Endothelial cell of umbilical vein (primary cell): ENCODE measurements at regions not wholly inside any gene's neighbourhood (a gene's known extent, or its start where the extent isn't known, plus 50 kb on each side); places are given as distances from the start of the nearest gene placed in this dataset.

Experiments used
- BruUV-seq: library from RNA; stranded (reverse); fragments of 400-500 nt; replicated peaks from 2 replicates; lab custom pipeline; 2021; lab: Mats Ljungman, UMichigan
- CTCF ChIA-PET: fragments of 300-600, 350-600 bp; sonication (Branson Sonifier 250); formaldehyde crosslinking; loops from one replicate; lab custom pipeline; 2021; ENCODE audit warnings: antibody characterized with exemption, inconsistent platforms; lab: Charles Lee
- POLR2A ChIA-PET: fragments of 300-600, 350-600 bp; sonication (Branson Sonifier 250); formaldehyde crosslinking; loops from one replicate; lab custom pipeline; 2021; ENCODE audit warnings: antibody characterized with exemption, inconsistent platforms; lab: Charles Lee
- DNase-seq: peaks from one replicate; pipeline ENCODE4 v3.0.0-alpha.2; 2011; ENCODE audit warnings: low read depth, low spot score
- FAIRE-seq: peaks from 2 replicates; lab custom pipeline; 2011; peaks lifted over from hg19 to GRCh38; lab: Jason Lieb, UNC
- H2AFZ ChIP-seq: 2 replicates; pipeline ENCODE4 v1.6.0; 2012; ENCODE audit warnings: low read depth, low read length, control low read depth, inconsistent platforms
- H3K27ac ChIP-seq: 2 replicates; pipeline ENCODE4 v1.5.1; 2011; ENCODE audit warnings: low read depth, mild to moderate bottlenecking, control low read depth, low read length, moderate library complexity; ENCODE audit not compliant: insufficient read depth
- H3K27me3 ChIP-seq, 2 experiments: 2 replicates each; pipeline versions ENCODE4 v1.6.0 to v1.6.1; 2011; ENCODE audit warnings: low read length in 2 of 2, mixed read lengths in 1 of 2; ENCODE audit not compliant: control insufficient read depth in 2 of 2, insufficient read depth in 2 of 2
- H3K36me3 ChIP-seq, 2 experiments: 2 replicates in 1 of 2; 3 replicates in 1 of 2; pipeline ENCODE4 v1.5.1; 2011; ENCODE audit warnings: low read length in 2 of 2, mild to moderate bottlenecking in 1 of 2, moderate library complexity in 1 of 2; ENCODE audit not compliant: control insufficient read depth in 2 of 2, insufficient read depth in 2 of 2; ENCODE audit errors: extremely low read depth in 1 of 2
- H3K4me1 ChIP-seq: 3 replicates; pipeline ENCODE4 v1.5.1; 2011; ENCODE audit warnings: mild to moderate bottlenecking, low read length; ENCODE audit not compliant: control insufficient read depth, insufficient read depth; ENCODE audit errors: extremely low read depth
- H3K4me2 ChIP-seq: 2 replicates; pipeline ENCODE4 v1.6.1; 2011; ENCODE audit warnings: low read length, control low read depth, mixed read lengths; ENCODE audit not compliant: insufficient read depth
- H3K4me3 ChIP-seq, 3 experiments: fragments of 200-600 bp in 1 of 3; sonication (generic), shearing (Covaris generic) in 1 of 3; replicated peaks in 1 of 3; 2 replicates each; pipeline ENCODE4 v1.5.1; 2011 to 2016; ENCODE audit warnings: control low read depth in 3 of 3, low read length in 3 of 3, mild to moderate bottlenecking in 2 of 3, inconsistent platforms in 1 of 3, low read depth in 1 of 3, moderate library complexity in 1 of 3; ENCODE audit not compliant: insufficient read depth in 1 of 3
- H3K79me2 ChIP-seq: 2 replicates; pipeline ENCODE4 v1.6.0; 2012; ENCODE audit warnings: low read length, inconsistent platforms; ENCODE audit not compliant: control insufficient read depth, insufficient read depth
- H3K9ac ChIP-seq: replicated peaks from 2 replicates; pipeline ENCODE3; 2011; ENCODE audit warnings: low read length, control low read depth; ENCODE audit not compliant: insufficient read depth; ENCODE audit errors: extremely low read depth
- H3K9me1 ChIP-seq: replicated peaks from 3 replicates; pipeline ENCODE4 v1.6.0; 2011; ENCODE audit warnings: mild to moderate bottlenecking, low read length; ENCODE audit not compliant: control insufficient read depth, insufficient read depth; ENCODE audit errors: extremely low read depth
- H3K9me3 ChIP-seq: replicated peaks from 2 replicates; pipeline ENCODE4 v1.5.1; 2012; ENCODE audit warnings: low read length, inconsistent platforms; ENCODE audit not compliant: control insufficient read depth, insufficient read depth
- H4K20me1 ChIP-seq: replicated peaks from 2 replicates; pipeline ENCODE3; 2011; ENCODE audit warnings: mild to moderate bottlenecking, low read length; ENCODE audit not compliant: control insufficient read depth, insufficient read depth; ENCODE audit errors: extremely low read depth
- CTCF ChIP-seq, 2 donors: IDR thresholded peaks; 1 replicate in 1 of 2; 2 replicates in 1 of 2; pipeline ENCODE4 v1.5.1; 2011; ENCODE audit warnings: low read length in 2 of 2, mild to moderate bottlenecking in 2 of 2, moderate library complexity in 2 of 2, control low read depth in 1 of 2, inconsistent platforms in 1 of 2, low read depth in 1 of 2; ENCODE audit not compliant: insufficient read depth in 1 of 2; ENCODE audit errors: extremely low read depth in 1 of 2
- EZH2 ChIP-seq: IDR thresholded peaks from 2 replicates; pipeline ENCODE4 v1.6.1; 2012; ENCODE audit warnings: borderline replicate concordance, low read depth, mild to moderate bottlenecking, moderate library complexity, low read length, inconsistent platforms; ENCODE audit not compliant: severe bottlenecking
- FOS ChIP-seq: IDR thresholded peaks from 2 replicates; pipeline ENCODE4 v1.6.1; 2011; ENCODE audit warnings: mild to moderate bottlenecking, low read length, moderate library complexity, borderline replicate concordance; ENCODE audit not compliant: insufficient read depth
- GATA2 ChIP-seq: IDR thresholded peaks from 2 replicates; pipeline ENCODE4 v1.7.0; 2011; ENCODE audit warnings: low read depth, mild to moderate bottlenecking, moderate library complexity, mixed read lengths, low read length; ENCODE audit not compliant: insufficient read length, insufficient read depth
- JUN ChIP-seq: IDR thresholded peaks from 2 replicates; pipeline ENCODE4 v1.6.1; 2011; ENCODE audit warnings: borderline replicate concordance, low read depth; ENCODE audit not compliant: insufficient read length, insufficient read depth
- MYC ChIP-seq: IDR thresholded peaks from one replicate; pipeline ENCODE4 v1.6.1; 2011; ENCODE audit warnings: mild to moderate bottlenecking, low read depth, low read length
- POLR2A ChIP-seq: IDR thresholded peaks from 2 replicates; pipeline ENCODE4 v1.6.1; 2012; ENCODE audit warnings: low read depth, mild to moderate bottlenecking, control low read depth, low read length
- POLR2AphosphoS5 ChIP-seq: IDR thresholded peaks from 2 replicates; pipeline ENCODE4 v1.6.1; 2012; ENCODE audit warnings: low read depth, mild to moderate bottlenecking, control low read depth, low read length, moderate library complexity; ENCODE audit not compliant: insufficient read depth
- dilution Hi-C: fragments of 300-500 bp; cut with MboI; formaldehyde crosslinking; loops from one replicate; pipeline ENCODE4 v1.15.0; 2019; ENCODE audit warnings: low sequenced_read_pairs; ENCODE audit not compliant: extremely low pct_ligation_motif_present
- intact Hi-C: fragments of 100-400 bp; cut with micrococcal nuclease; formaldehyde crosslinking; loops from one replicate; pipeline ENCODE4 v1.10.0; 2022
- TF ChIP-seq, protein P1 (sequence below): IDR thresholded peaks from 2 replicates; pipeline ENCODE4 v1.6.1; 2011; ENCODE audit not compliant: insufficient read depth, insufficient read length

DNA sequence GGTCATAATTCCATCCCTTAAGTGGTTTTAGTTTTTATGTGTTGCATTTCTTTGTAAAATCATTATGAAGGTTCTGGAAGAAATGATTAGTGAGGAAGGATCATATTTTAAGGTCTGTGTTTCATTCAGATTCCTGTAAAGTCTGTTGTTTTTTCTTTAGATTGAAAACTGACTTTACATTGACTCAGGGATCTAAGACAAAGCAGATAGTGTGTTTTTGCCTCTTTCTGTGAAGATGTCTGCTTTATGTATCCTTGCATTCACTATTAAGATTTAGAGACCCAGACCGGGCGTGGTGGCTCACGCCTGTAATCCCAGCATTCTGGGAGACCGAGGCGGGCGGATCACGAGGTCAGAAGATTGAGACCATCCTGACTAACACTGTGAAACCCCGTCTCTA lies 225.7 kb downstream of the SAMD5 start:
- ChIA-PET POLR2A (no interaction called here), CTCF (no interaction called here)
- no peak overlapping the region for H3K4me3 ChIP-seq
- no peaks in the 10 kb centered on the region for H3K9me3 ChIP-seq
- no TSS peak for BruUV-seq
- no peaks in the 10 kb centered on the region for H3K9me1 ChIP-seq
- no peaks in the 10 kb centered on the region for H4K20me1 ChIP-seq
- H3K4me1 ChIP-seq: no peaks in the 10 kb centered on the region
- FAIRE-seq (no peak), DNase-seq (no peak)
- H2AFZ ChIP-seq: no peak overlapping the region
- intact Hi-C loops (no loop called here), dilution Hi-C loops (no loop called here)
- TF ChIP-seq FOS: no peak
- TF ChIP-seq POLR2AphosphoS5: no peak
- TF ChIP-seq POLR2A: no peak
- TF ChIP-seq GATA2: no peak
- no peak for TF ChIP-seq EZH2
- TF ChIP-seq, protein P1, sequence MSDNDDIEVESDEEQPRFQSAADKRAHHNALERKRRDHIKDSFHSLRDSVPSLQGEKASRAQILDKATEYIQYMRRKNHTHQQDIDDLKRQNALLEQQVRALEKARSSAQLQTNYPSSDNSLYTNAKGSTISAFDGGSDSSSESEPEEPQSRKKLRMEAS: no peak
- TF ChIP-seq MYC: no peak
- no peak for TF ChIP-seq JUN
- TF ChIP-seq CTCF (IDR thresholded peaks at IDR 0.05; ENCODE audit: extremely low read depth in 1 of 2, insufficient read depth in 1 of 2, low read depth in 1 of 2, low read length in 2 of 2): no peak
- no peak overlapping the region for H3K27ac ChIP-seq
- H3K4me2 ChIP-seq: no peak overlapping the region
- no peak overlapping the region for H3K9ac ChIP-seq
- H3K79me2 ChIP-seq: no peaks in the 10 kb centered on the region
- no peaks in the 10 kb centered on the region for H3K27me3 ChIP-seq
- H3K36me3 ChIP-seq: no peaks in the 10 kb centered on the region
